Neural cell (in vitro differentiated cells): ENCODE measurements at regions not wholly inside any gene's neighbourhood (a gene's known extent, or its start where the extent isn't known, plus 50 kb on each side); places are given as distances from the start of the nearest gene placed in this dataset.

ENCODE experiments used
- H2AFZ ChIP-seq: fragments of 200-600, 300-800 bp; sonication (generic), shearing (Covaris generic); 2 replicates; pipeline ENCODE4 v1.6.0; 2014; ENCODE audit warnings: low read depth, mild to moderate bottlenecking, antibody characterized with exemption, low read length, moderate library complexity
- H3F3A ChIP-seq: fragments of 200-600 bp; shearing (Covaris generic); 2 replicates; pipeline ENCODE4 v1.6.1; 2016; ENCODE audit warnings: mild to moderate bottlenecking, moderate library complexity, mixed read lengths, antibody characterized with exemption, low read length; ENCODE audit not compliant: insufficient read depth, poor library complexity, severe bottlenecking
- H3K27ac ChIP-seq: fragments of 200-600, 300-800 bp; sonication (generic), shearing (Covaris generic); 2 replicates; pipeline ENCODE4 v1.5.1; 2014; ENCODE audit warnings: mild to moderate bottlenecking, low read length, moderate library complexity
- H3K27me3 ChIP-seq: fragments of 300-800, 200-600 bp; sonication (generic), shearing (Covaris generic); 2 replicates; pipeline ENCODE4 v1.6.0; 2014; ENCODE audit warnings: mild to moderate bottlenecking, low read depth, low read length, moderate library complexity; ENCODE audit not compliant: insufficient read depth
- H3K36me3 ChIP-seq: fragments of 300-800, 200-600 bp; sonication (generic), shearing (Covaris generic); 2 replicates; pipeline ENCODE4 v1.5.1; 2014; ENCODE audit warnings: mild to moderate bottlenecking, antibody characterized with exemption, low read length, moderate library complexity; ENCODE audit not compliant: insufficient read depth
- H3K4me2 ChIP-seq: fragments of 300-800, 200-600 bp; sonication (generic), shearing (Covaris generic); 2 replicates; pipeline ENCODE4 v1.6.0; 2014; ENCODE audit warnings: mild to moderate bottlenecking, low read length
- H3K4me3 ChIP-seq: fragments of 300-800, 200-600 bp; sonication (generic), shearing (Covaris generic); 2 replicates; pipeline ENCODE4 v1.5.1; 2014; ENCODE audit warnings: mild to moderate bottlenecking, low read length, moderate library complexity
- H3K79me2 ChIP-seq: fragments of 200-600 bp; shearing (Covaris generic); replicated peaks from 2 replicates; pipeline ENCODE4 v1.6.0; 2014; ENCODE audit warnings: mild to moderate bottlenecking, low read length, moderate library complexity; ENCODE audit not compliant: insufficient read depth
- H3K9ac ChIP-seq: fragments of 300-800, 200-600 bp; sonication (generic), shearing (Covaris generic); 2 replicates; pipeline ENCODE4 v1.6.1; 2016; ENCODE audit warnings: mild to moderate bottlenecking, low read length, mixed read lengths
- H3K9me2 ChIP-seq: fragments of 200-600 bp; shearing (Covaris generic); 2 replicates; pipeline ENCODE4 v1.6.1; 2016; ENCODE audit warnings: mild to moderate bottlenecking, low read length, mixed read lengths; ENCODE audit not compliant: insufficient read depth
- H3K9me3 ChIP-seq: fragments of 200-600, 300-800 bp; sonication (generic), shearing (Covaris generic); 2 replicates; pipeline ENCODE4 v1.6.1; 2016; ENCODE audit warnings: mild to moderate bottlenecking, mixed run types, low read length, moderate library complexity, mixed read lengths
- H4K20me1 ChIP-seq: fragments of 200-600 bp; shearing (Covaris generic); 2 replicates; pipeline ENCODE4 v1.6.1; 2016; ENCODE audit warnings: mild to moderate bottlenecking, mixed run types; ENCODE audit not compliant: insufficient read depth
- EP300 ChIP-seq: fragments of 450-650 bp; conservative IDR thresholded peaks from 2 replicates; pipeline ENCODE4 v1.6.1; 2014; ENCODE audit warnings: antibody characterized with exemption, mild to moderate bottlenecking, moderate library complexity; ENCODE audit not compliant: poor library complexity, severe bottlenecking
- EZH2 ChIP-seq: fragments of 200-600, 300-800 bp; shearing (Covaris generic), sonication (generic); IDR thresholded peaks from 2 replicates; pipeline ENCODE4 v1.6.1; 2014; ENCODE audit warnings: antibody characterized with exemption, low read length, borderline replicate concordance, mild to moderate bottlenecking; ENCODE audit not compliant: insufficient read depth, poor library complexity, severe bottlenecking
- MXI1 ChIP-seq: fragments of 450-650 bp; conservative IDR thresholded peaks from 2 replicates; pipeline ENCODE4 v1.6.1; 2014; ENCODE audit warnings: antibody characterized with exemption, mild to moderate bottlenecking; ENCODE audit not compliant: poor library complexity, severe bottlenecking
- POLR2AphosphoS5 ChIP-seq: IDR thresholded peaks from 2 replicates; pipeline ENCODE4 v1.6.1; 2012
- RAD21 ChIP-seq: fragments of 450-650 bp; conservative IDR thresholded peaks from 2 replicates; pipeline ENCODE4 v1.6.1; 2014; ENCODE audit warnings: antibody characterized with exemption, mild to moderate bottlenecking, moderate library complexity
- REST ChIP-seq: IDR thresholded peaks from 2 replicates; pipeline ENCODE4 v1.6.1; 2012; ENCODE audit warnings: borderline replicate concordance
- SMC3 ChIP-seq: fragments of 450-650 bp; conservative IDR thresholded peaks from 2 replicates; pipeline ENCODE4 v1.6.1; 2014; ENCODE audit warnings: antibody characterized with exemption, mild to moderate bottlenecking, moderate library complexity; ENCODE audit not compliant: poor library complexity
- TAF1 ChIP-seq: IDR thresholded peaks from 2 replicates; pipeline ENCODE4 v1.6.1; 2012; ENCODE audit warnings: low read depth
- TF ChIP-seq, protein P1 (sequence below): fragments of 450-650 bp; IDR thresholded peaks from 2 replicates; pipeline ENCODE4 v1.5.1; 2014; ENCODE audit warnings: antibody characterized with exemption, mild to moderate bottlenecking, moderate library complexity; ENCODE audit not compliant: poor library complexity, severe bottlenecking

- TF ChIP-seq, protein P1, sequence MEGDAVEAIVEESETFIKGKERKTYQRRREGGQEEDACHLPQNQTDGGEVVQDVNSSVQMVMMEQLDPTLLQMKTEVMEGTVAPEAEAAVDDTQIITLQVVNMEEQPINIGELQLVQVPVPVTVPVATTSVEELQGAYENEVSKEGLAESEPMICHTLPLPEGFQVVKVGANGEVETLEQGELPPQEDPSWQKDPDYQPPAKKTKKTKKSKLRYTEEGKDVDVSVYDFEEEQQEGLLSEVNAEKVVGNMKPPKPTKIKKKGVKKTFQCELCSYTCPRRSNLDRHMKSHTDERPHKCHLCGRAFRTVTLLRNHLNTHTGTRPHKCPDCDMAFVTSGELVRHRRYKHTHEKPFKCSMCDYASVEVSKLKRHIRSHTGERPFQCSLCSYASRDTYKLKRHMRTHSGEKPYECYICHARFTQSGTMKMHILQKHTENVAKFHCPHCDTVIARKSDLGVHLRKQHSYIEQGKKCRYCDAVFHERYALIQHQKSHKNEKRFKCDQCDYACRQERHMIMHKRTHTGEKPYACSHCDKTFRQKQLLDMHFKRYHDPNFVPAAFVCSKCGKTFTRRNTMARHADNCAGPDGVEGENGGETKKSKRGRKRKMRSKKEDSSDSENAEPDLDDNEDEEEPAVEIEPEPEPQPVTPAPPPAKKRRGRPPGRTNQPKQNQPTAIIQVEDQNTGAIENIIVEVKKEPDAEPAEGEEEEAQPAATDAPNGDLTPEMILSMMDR = no peak
- TF ChIP-seq TAF1 (no peak), EZH2 (no peak), REST (no peak), POLR2AphosphoS5 (no peak), MXI1 (no peak), EP300 (no peak), RAD21 (no peak), SMC3 (no peak)
- no peaks in the 10 kb centered on the region for H3K9me3 ChIP-seq
- H3K36me3 ChIP-seq = no peaks in the 10 kb centered on the region
- H3K4me2 ChIP-seq = no peak overlapping the region
- H3K4me3 ChIP-seq = no peak overlapping the region
- H4K20me1 ChIP-seq = no peaks in the 10 kb centered on the region
- H3K27ac ChIP-seq = no peak overlapping the region
- H3K9me2 ChIP-seq = no peaks in the 10 kb centered on the region
- H3K79me2 ChIP-seq = no peaks in the 10 kb centered on the region
- H3K27me3 ChIP-seq = no peaks in the 10 kb centered on the region
- no peaks in the 10 kb centered on the region for H3F3A ChIP-seq
- H2AFZ ChIP-seq = no peak overlapping the region
- H3K9ac ChIP-seq = no peak overlapping the region
These were observed 115.1 kb downstream of the SLC30A10 start for GRCh38 chr1:219813294-219813693.

- no peaks in the 10 kb centered on the region for H3K27me3 ChIP-seq
- no peaks in the 10 kb centered on the region for H3K36me3 ChIP-seq
- peak; percentile 97 for TF ChIP-seq RAD21
- no peak for TF ChIP-seq EZH2
- TF ChIP-seq REST = no peak
- TF ChIP-seq, protein P1 = peak; percentile 97
- no peak for TF ChIP-seq POLR2AphosphoS5
- peak; percentile 22 for TF ChIP-seq EP300
- TF ChIP-seq MXI1 = peak; percentile 19
- no peak for TF ChIP-seq TAF1
- TF ChIP-seq SMC3 = peak; percentile 97
- no peaks in the 10 kb centered on the region for H3F3A ChIP-seq
- H3K79me2 ChIP-seq = no peaks in the 10 kb centered on the region
- no peak overlapping the region for H3K4me3 ChIP-seq
- H3K9me2 ChIP-seq = no peaks in the 10 kb centered on the region
- H3K9me3 ChIP-seq = no peaks in the 10 kb centered on the region
- no peak overlapping the region for H3K27ac ChIP-seq
- H3K9ac ChIP-seq = no peak overlapping the region
- no peak overlapping the region for H3K4me2 ChIP-seq
- H2AFZ ChIP-seq = peak overlapping the region; percentile 5
- no peaks in the 10 kb centered on the region for H4K20me1 ChIP-seq
These were observed 115.7 kb downstream of the SLC30A10 start for GRCh38 chr1:219812491-219813203.
